D341Med (cell line): ENCODE measurements at regions not wholly inside any gene's neighbourhood (a gene's known extent, or its start where the extent isn't known, plus 50 kb on each side); places are given as distances from the start of the nearest gene placed in this dataset.
"Not testable (repeated sequence)": the region's sequence is repeated elsewhere in the genome, so short reads cannot be mapped to it uniquely, and the experiment has no call there.

ENCODE experiments used
- DNase-seq: peaks from one replicate; pipeline ENCODE4 v3.0.0; 2012; ENCODE audit warnings: low spot score

GRCh38 chr15:92753591-92753990, 98.0 kb upstream of the FAM174B start:
- no peak for DNase-seq

DNA sequence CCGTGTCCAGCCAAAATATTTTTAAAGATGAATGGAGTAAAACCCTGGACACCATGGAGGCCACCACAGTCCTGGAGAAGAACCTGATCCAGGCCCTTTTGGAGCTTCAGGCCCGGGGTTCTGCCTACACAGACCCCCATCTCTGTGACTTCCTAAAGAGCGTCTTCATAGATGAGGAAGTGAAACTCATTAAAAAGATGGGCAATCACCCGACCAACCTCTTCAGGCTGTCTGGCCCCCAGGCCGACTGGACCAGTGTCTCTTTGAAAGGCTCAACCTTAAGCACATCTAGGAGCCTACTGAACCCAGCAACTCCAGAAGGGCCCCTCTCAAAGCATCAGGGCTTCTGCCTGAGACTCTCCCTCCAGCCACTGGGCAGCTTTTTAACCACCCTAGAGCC, 107.9 kb upstream of the FAM174B start:
- DNase-seq, result no peak

DNA sequence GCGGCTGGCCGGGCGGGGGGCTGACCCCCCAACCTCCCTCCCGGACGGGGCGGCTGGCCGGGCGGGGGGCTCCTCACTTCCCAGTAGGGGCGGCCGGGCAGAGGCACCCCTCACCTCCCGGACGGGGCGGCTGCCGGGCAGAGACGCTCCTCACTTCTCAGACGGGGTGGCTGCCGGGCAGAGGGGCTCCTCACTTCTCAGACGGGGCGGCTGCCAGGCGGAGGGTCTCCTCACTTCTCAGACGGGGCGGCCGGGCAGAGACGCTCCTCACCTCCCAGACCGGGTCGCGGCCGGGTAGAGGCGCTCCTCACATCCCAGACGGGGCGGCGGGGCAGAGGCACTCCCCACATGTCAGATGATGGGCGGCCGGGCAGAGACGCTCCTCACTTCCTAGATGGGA, 112.6 kb upstream of the FAM174B start:
- DNase-seq, result not testable (repeated sequence)

DNA sequence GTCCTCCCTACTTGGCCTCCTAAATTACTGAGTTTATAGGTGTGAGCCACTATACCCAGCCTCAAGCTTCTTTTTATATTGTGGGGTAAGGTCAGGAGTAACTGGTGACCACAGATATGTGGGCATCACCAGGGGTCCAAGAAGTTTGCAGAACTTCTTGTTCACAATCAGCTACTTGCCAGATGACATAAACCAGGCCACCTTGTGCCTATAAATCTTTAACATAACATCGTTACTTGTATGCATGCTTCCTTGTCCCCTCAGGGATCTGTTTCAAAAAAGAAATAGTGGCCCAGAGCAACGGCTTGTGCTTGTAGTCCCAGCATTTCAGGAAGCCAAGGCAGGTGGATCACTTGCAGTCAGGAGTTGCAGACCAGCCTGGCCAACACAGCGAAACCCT, 115.1 kb upstream of the FAM174B start:
- no peak for DNase-seq

DNA sequence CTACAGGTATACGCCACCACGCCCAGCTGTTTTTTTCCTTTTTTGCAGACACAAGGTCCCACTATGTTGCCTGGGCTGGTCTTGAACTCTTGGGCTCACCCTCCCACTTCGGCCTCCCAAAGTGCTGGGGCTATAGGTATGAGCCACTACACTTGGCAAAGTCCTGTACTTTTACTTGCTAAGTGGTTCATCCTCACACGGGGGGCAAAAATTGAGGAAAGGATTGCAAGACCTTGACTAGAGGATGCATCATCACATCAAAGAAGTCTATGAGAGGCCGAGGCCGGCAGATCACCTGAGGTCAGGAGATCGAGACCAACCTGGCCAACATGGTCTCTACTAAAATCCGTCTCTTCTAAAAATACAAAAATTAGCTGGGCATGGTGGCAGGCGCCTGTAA, 116.5 kb upstream of the FAM174B start:
- DNase-seq, result no peak

- no peak for DNase-seq
These were observed 117.2 kb upstream of the FAM174B start for GRCh38 chr15:92772626-92773244.

DNA sequence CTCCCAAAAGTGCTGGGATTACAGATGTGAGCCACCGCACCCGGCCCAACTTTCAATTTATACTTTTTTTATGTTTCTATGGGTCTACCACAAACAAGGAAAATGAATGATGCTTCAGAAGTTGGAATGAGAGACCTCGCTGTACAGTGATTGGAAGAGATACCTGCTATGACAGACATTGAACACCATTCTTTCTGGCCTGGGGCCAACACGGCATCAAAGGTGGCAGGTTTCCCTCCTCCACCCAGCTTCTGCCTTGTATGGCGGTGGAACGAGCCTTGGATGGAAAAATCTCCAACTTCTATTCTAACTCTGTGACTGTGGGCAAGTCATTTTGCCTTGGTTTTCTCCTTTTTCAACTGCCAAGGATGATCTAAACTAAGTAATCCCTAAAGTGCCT, 117.8 kb upstream of the FAM174B start:
- no peak for DNase-seq

- DNase-seq, result no peak
These were observed 120.2 kb upstream of the CHD2 start for GRCh38 chr15:92779874-92780273.

DNA sequence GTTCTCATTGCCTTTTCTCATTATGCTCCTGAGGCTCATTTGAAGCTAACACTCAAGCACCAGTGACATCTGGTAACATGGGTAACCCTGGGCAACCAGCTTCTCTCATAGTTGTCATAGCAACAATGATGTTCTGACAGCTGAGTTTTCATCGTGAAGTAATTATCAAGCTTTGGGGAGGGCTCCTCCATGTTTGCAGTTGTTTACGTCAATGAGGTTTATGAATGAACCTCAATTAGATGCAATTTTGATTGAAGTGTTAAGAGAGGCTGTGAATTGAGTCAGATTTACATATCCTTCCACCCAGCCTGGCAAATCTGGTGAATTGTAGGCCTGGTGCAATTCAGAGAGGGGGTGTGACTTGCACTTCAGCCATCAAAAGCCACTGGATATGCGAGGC, 119.3 kb upstream of the CHD2 start:
- DNase-seq, result no peak

DNA sequence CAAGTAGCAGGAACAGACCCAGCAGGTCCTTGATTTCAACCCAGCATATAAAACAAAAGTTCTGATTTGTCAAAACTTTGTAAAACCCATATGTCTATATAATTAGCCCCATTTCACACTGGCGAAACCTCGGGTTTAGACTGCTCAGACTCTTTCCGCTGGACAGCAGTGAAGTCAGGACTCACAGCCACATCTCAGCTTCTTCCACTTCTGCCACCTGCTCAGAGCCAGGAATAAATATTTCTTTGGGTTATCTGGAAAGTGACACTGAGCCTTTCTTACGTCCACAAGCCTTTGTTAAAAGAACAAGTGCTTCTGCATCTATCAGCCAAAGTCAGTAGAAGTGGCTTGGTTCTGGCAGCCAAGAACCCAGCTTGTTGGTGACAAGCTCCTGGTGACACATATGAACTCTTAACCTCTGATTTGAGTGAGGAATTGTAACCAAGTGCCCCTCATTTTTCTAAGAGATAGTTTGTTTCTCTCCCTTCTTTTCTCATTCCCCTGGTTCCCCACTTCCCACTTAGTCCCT, 118.1 kb upstream of the CHD2 start:
- DNase-seq, result no peak

DNA sequence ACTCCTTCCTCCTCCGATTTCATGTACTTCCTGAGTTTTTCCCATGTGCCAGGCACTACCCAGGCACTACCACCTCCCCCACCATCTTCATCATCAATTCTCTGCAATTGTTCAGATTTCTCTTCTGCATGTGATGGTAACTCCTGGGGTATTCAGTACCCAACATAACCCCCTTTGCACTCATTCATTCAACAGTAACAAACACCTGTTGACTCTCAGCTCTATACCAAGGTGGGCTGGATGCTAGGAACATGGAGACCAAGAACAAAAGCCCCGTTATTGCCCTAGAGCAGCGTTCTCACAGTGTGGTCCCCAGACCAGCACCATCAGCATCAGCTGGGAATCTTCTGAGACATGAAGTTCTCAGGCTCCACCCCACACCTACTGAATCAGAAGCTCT, 113.0 kb upstream of the CHD2 start:
- DNase-seq, result no peak

DNA sequence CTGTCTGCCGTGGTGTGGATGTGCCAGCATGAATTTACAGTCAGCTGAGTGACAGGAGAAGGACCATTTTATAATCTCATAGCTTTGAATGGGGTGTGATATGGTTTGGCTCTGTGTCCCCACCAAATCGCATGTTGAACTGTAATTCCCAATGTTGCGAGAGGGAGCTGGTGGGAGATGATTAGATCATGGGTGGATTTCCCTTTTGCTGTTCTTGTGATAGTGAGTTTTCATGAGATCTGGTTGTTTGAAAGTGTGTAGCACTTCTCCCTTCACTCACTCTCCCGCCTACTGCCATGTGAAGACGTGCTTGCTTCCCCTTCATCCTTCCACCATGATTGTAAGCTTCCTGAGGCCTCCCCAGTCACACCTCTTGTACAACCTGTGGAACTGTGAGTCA, 111.9 kb upstream of the CHD2 start:
- DNase-seq, result no peak

DNA sequence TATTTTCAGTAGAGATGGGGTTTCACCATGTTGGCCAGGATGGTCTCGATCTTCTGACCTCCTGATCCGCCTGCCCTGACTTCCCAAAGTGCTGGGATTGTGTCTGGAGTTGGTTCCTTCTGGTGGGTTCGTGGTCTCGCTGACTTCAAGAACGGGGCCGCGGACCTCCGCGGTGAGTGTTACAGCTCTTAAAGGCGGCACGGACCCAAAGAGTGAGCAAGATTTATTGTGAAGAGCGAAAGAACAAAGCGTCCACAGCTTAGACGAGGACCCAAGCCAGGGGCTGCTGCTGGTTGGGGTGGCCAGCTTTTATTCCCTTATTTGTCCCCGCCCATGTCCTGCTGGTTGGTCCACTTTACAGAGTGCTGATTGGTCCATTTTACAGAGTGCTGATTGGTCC, 111.3 kb upstream of the CHD2 start:
- not testable (repeated sequence) for DNase-seq

DNA sequence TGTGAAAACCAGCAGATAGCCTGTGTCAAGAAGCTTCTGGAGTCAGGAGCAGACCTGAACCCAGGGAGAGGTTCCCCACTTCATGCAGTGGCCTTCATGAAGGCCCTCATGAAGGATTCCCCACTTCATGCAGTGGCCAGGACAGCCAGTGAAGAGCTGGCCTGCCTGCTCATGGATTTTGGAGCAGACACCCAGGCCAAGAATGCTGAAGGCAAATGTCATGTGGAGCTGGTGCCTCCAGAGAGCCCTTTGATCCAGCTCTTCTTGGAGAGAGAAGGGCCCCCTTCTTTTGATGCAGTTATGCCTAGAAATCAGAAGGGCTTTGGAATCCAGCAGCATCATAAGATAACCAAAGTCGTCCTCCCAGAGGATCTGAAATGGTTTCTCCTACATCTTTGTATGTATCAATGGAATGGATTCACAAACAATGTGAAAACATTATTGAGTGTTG, 103.9 kb upstream of the CHD2 start:
- DNase-seq, result no peak

- peak; percentile 46 for DNase-seq
These were observed 102.7 kb upstream of the CHD2 start for GRCh38 chr15:92797168-92798052.

DNA sequence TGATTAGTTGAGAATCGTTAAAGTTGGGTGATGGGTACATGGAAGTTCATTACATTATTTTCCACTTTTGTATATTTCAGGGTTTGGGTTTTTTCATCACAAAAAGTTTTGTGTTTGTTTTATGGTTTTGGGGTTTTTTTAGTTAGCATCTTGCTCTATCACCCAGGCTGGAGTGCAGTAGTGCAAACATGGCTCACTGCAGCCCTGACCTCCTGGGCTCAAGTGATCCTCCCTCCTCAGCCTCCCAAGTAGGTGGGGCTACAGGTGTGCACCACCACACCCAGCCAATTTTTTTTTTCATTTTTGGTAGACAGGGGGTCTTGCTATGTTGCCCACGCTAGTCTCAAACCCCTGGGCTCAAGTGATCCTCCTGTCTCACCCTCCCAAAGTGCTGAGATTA, 100.1 kb upstream of the CHD2 start:
- DNase-seq, result no peak

DNA sequence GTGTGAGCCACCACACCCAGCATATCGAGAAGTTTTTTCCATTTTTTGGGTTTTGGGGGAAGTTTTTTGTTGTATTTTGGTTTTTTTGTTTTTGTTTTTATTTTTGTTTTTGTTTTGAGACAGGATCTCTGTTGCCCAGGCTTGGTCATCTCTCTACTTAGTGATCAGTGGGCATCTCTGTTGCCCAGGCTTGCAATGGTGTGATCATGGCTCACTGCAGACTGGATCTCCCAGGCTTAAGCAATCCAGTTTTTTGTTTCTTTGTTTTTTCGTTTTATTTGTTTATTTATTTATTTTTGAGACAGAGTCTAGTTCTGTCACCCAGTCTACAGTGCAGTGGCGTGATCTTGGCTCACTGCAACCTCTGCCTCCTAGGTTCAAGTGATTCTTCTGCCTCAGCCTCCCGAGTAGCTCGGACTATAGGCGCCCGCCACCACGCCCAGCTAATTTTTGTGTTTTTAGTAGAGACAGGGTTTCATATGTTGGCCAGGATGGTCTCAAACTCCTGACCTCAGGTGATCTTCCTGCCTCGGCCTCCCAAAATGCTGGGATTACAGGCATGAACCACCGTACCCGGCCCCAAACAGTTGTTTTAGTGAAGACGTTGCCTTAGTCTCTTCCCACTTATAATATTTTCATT, 99.6 kb upstream of the CHD2 start:
- not testable (repeated sequence) for DNase-seq

DNA sequence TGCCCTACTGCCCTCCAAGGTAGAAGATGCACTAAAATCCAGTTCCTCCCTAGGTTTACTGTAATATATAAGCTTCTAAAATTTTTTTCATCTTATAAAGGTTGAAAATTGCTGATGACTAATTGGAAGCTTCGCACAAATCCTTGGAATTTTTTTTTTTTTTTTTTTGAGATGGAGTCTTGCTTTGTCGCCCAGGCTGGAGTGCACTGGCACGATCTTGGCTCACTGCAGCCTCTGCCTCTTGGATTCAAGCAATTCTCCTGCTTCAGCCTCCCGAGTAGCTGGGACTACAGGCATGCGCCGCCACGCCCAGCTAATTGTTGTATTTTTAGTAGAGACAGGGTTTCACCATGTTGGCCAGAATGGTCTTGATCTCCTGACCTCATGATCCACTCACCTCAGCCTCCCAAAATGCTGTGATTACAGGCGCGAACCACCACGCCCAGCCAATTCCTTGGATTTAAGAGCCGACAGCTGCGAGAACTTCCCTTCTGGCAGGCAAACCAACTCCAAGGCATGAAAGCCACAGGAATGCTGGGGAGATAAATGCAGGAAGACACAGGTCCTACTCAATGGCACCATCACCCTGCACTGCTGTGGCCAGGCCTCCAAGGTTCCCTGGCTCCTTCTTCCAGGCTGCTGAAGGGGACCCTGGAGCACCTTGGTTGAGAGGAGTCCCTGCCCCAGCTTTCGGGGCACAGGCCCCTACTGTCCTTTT, 98.9 kb upstream of the CHD2 start:
- DNase-seq, result not testable (repeated sequence)

DNA sequence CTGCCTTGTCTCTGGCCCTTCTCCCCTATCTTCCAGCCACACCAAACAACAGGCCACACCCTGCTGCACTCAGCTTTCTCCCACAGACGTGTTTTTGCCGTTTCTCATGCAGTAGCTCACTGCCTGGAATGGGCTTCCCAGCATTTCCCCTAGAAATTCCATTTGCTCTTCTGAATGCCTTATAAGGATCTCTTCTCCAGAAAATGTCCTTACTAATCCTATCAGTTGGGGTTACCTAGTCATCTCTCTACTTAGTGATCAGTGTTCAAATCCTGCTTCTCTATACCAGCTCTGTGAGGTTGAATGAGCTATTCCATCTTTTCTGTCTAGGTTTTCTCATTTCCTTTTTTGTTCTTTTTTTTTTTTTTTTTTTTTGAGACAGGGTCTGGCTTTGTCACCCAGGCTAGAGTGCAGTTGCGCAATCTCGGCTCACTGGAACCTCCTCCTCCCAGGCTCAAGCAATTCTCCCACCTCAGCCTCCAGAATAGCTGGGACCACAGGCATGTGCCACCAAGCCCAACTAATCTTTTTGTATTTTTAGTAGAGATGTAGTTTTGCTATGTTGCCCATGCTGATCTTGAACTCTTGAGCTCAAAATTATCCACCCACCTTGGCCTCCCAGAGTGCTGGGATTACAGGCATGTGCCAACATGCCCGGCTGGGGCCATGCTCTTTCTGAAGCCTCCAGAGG, 98.2 kb upstream of the CHD2 start:
- no peak for DNase-seq

- no peak for DNase-seq
These were observed 96.6 kb upstream of the CHD2 start for GRCh38 chr15:92803536-92803851.

GRCh38 chr15:92803852-92804609, 96.1 kb upstream of the CHD2 start:
- no peak for DNase-seq
